ENCODE measurements at regions not wholly inside any gene's neighbourhood (a gene's known extent, or its start where the extent isn't known, plus 50 kb on each side); places are given as distances from the start of the nearest gene placed in this dataset.
A peak's percentile ranks its signal among the peaks of the same experiment; 100 is the strongest.

DNA sequence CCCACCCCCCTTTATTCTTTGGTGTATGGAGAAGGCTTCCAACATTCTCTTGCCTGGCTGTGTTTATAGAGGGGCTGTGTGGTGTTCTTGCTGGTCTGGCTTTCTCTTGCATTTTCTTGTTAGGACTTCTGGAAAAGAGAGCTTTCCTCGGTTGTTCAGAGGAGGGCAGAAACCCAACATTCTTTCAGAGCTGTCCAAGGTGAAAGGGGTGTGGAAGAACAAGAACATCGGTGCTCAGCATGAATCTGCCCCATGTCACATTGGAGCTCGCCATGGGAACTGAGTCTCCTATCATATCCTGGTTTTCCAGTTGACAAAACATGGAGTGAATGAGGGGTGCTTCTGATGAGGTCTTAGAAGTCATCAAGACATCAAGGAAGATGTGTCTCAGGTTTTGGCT lies 281.8 kb downstream of the RNF144B start:
- no peak overlapping the region for H3K27ac ChIP-seq
- no peak for TF ChIP-seq ZFX (IDR thresholded peaks at IDR 0.05)
- TF ChIP-seq, protein P1, sequence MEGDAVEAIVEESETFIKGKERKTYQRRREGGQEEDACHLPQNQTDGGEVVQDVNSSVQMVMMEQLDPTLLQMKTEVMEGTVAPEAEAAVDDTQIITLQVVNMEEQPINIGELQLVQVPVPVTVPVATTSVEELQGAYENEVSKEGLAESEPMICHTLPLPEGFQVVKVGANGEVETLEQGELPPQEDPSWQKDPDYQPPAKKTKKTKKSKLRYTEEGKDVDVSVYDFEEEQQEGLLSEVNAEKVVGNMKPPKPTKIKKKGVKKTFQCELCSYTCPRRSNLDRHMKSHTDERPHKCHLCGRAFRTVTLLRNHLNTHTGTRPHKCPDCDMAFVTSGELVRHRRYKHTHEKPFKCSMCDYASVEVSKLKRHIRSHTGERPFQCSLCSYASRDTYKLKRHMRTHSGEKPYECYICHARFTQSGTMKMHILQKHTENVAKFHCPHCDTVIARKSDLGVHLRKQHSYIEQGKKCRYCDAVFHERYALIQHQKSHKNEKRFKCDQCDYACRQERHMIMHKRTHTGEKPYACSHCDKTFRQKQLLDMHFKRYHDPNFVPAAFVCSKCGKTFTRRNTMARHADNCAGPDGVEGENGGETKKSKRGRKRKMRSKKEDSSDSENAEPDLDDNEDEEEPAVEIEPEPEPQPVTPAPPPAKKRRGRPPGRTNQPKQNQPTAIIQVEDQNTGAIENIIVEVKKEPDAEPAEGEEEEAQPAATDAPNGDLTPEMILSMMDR (conservative IDR thresholded peaks at IDR 0.05): no peak

DNA sequence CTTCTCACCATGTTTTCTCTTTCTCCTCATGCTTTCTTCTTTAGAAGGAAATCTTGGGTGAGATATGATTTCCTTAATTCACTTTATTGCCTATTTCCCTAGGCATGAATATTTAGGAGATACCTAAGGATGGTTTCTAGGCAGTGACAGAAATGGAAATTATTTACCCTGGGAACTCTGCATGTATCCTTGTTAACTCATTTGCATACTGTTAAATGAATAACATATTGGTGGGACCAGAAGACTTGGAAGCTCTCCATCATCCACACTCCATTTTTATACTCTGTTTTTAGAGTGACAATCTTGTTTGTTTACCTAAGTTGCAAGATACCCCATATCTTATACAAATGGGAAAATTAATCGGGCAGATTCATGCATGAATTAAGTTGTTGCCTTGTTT lies 285.7 kb downstream of the RNF144B start:
- no peak overlapping the region for H3K27ac ChIP-seq
- TF ChIP-seq, protein P1 (conservative IDR thresholded peaks at IDR 0.05): no peak
- no peak for TF ChIP-seq ZFX (IDR thresholded peaks at IDR 0.05)

GRCh38 chr6:18674346-18674745 lies 287.2 kb downstream of the RNF144B start:
- no peak overlapping the region for H3K27ac ChIP-seq
- TF ChIP-seq ZFX (IDR thresholded peaks at IDR 0.05): no peak
- TF ChIP-seq, protein P1 (conservative IDR thresholded peaks at IDR 0.05): no peak

DNA sequence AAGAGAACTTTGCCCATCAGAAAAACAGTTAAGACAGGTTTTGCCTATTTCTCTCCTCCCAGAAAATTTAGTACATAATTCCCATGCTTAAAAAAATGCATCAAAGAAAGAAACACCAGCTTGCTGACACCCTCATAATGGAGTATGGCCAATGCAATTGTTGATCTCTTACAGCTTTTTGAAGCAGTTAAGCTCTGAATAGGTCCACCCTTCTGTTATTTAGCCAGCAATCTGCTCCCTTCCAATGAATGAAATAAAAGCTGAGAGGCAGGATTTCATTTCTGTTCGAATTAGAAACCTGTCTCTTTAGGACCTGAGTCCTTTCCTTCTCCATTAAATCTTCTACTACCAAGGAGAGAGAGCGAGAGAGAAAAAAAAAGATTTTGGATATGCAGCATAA lies 288.7 kb downstream of the RNF144B start:
- no peak overlapping the region for H3K27ac ChIP-seq

GRCh38 chr6:18676548-18676947 lies 289.4 kb downstream of the RNF144B start:
- no peak for TF ChIP-seq ZFX (IDR thresholded peaks at IDR 0.05)
- TF ChIP-seq, protein P1 (conservative IDR thresholded peaks at IDR 0.05): no peak
- no peak overlapping the region for H3K27ac ChIP-seq

More for the DNA sequence above, 288.7 kb downstream of the RNF144B start:
- TF ChIP-seq ZFX (IDR thresholded peaks at IDR 0.05): no peak
- TF ChIP-seq, protein P1 (conservative IDR thresholded peaks at IDR 0.05): no peak

DNA sequence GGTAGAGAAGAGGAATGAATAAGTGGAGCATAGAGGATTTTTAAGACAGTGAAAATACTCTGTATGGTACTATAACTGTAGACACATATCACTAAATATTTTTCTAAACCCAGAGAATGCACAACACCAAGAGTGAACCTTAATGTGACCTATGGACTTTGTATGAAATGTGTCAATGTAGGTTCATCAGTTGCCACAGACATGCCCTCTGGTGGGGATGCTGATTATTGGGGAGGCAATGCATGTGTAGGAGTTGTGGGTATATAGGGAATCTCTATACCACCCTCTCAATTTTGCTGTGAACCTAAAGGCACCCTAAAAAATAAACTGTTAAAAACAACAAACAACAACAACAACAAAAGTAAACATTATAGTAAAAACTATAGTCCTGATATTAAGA lies 293.7 kb downstream of the RNF144B start:
- TF ChIP-seq, protein P1 (conservative IDR thresholded peaks at IDR 0.05): peak; percentile 20
- TF ChIP-seq ZFX (IDR thresholded peaks at IDR 0.05): no peak

GRCh38 chr6:18681832-18682503 lies 294.8 kb downstream of the RNF144B start:
- H3K27ac ChIP-seq: no peak overlapping the region
- TF ChIP-seq, protein P1 (conservative IDR thresholded peaks at IDR 0.05): no peak
- no peak for TF ChIP-seq ZFX (IDR thresholded peaks at IDR 0.05)

More for the DNA sequence above, 293.7 kb downstream of the RNF144B start:
- H3K27ac ChIP-seq: no peak overlapping the region
